ENCODE measurements at regions not wholly inside any gene's neighbourhood (a gene's known extent, or its start where the extent isn't known, plus 50 kb on each side); places are given as distances from the start of the nearest gene placed in this dataset.

DNA sequence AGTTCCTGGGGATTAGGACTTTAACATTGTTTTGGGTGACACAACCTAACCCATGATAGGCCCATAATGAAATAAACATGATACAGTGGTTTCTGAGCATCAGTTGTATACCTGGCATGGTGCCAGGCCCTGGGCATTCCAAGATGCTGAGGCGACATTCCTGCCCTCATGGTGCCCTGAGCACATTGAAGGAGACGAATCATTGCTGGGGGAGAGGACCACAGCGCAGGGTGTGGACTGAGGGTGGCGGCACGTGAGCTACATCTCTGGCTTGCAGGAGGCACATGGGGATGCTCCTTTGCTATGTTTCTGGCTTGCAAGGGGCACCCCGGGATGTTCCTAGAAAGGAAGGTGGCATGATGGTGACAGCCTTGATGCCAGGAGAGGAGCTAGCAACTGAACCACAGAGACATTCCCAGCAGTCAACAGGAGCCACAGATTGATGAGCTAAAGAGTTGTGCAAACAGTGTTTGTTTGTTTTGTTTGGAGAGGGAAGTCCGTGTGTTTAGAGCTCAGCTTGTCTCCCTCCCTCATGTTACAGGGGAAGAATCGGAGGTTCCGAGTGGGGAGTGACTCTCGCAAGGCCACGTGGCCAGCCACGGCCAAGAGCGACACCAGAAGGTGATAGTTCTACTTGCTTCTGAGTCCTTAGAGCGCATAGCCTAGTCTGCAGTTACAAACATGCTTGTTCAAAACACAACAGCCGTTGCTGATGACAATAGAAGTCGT is 106.4 kb downstream of the MIAT start:
- Histone ChIP-seq H2AFZ (ENCODE audit: control insufficient read depth, low read length) (no peak overlapping the region), H3K36me3 (ENCODE audit: control insufficient read depth in 2 of 2, extremely low read depth in 1 of 2, insufficient read depth in 2 of 2, low read length in 2 of 2) (no peaks in the 10 kb centered on the region), H4K20me1 (ENCODE audit: control insufficient read depth, extremely low read depth, insufficient read depth, low read length) (no peaks in the 10 kb centered on the region), H3K4me3 (ENCODE audit: control insufficient read depth in 2 of 3, extremely low read depth in 1 of 3, insufficient read depth in 2 of 3, low read depth in 1 of 3, low read length in 3 of 3) (no peak overlapping the region), H3K9me1 (ENCODE audit: control insufficient read depth, extremely low read depth, insufficient read depth, low read length) (no peaks in the 10 kb centered on the region), H3K79me2 (ENCODE audit: control insufficient read depth, insufficient read depth, low read length) (no peaks in the 10 kb centered on the region), H3K27me3 (ENCODE audit: control insufficient read depth, extremely low read depth, insufficient read depth, low read length) (no peaks in the 10 kb centered on the region), H3K27ac (ENCODE audit: control insufficient read depth, insufficient read depth, low read length) (no peak overlapping the region), H3K4me1 (ENCODE audit: control insufficient read depth, extremely low read depth, insufficient read depth, low read length) (peaks cover 6% of the 10 kb centered on the region), H3K9ac (ENCODE audit: control insufficient read depth, extremely low read depth, insufficient read depth, low read length) (no peak overlapping the region), H3K9me3 (ENCODE audit: control insufficient read depth, low read depth, low read length) (no peaks in the 10 kb centered on the region), H3K4me2 (ENCODE audit: control insufficient read depth, extremely low read depth, insufficient read depth, low read depth, low read length) (no peak overlapping the region)
- DNase-seq (ENCODE audit: low read depth, low spot score) (peak; percentile 17), FAIRE-seq (no peak)
- TF ChIP-seq, protein P1, sequence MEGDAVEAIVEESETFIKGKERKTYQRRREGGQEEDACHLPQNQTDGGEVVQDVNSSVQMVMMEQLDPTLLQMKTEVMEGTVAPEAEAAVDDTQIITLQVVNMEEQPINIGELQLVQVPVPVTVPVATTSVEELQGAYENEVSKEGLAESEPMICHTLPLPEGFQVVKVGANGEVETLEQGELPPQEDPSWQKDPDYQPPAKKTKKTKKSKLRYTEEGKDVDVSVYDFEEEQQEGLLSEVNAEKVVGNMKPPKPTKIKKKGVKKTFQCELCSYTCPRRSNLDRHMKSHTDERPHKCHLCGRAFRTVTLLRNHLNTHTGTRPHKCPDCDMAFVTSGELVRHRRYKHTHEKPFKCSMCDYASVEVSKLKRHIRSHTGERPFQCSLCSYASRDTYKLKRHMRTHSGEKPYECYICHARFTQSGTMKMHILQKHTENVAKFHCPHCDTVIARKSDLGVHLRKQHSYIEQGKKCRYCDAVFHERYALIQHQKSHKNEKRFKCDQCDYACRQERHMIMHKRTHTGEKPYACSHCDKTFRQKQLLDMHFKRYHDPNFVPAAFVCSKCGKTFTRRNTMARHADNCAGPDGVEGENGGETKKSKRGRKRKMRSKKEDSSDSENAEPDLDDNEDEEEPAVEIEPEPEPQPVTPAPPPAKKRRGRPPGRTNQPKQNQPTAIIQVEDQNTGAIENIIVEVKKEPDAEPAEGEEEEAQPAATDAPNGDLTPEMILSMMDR (optimal IDR thresholded peaks at IDR 0.05 in 1 of 3, IDR thresholded peaks at IDR 0.05 in 1 of 3, conservative IDR thresholded peaks at IDR 0.05 in 1 of 3; ENCODE audit: extremely low read depth in 1 of 3, insufficient read depth in 2 of 3, low read length in 3 of 3) = no peak
- no peak for TF ChIP-seq EZH2 (IDR thresholded peaks at IDR 0.05; ENCODE audit: low read length)
- dilution Hi-C loops (cut with MboI; ENCODE audit: extremely low pct_ligation_motif_present, low sequenced_read_pairs) = no loop called here

- H4K20me1 ChIP-seq (ENCODE audit: control insufficient read depth, extremely low read depth, insufficient read depth, low read length) = no peaks in the 10 kb centered on the region
- no peak for TF ChIP-seq EZH2 (IDR thresholded peaks at IDR 0.05; ENCODE audit: low read length)
- TF ChIP-seq, protein P1 (optimal IDR thresholded peaks at IDR 0.05 in 1 of 3, IDR thresholded peaks at IDR 0.05 in 1 of 3, conservative IDR thresholded peaks at IDR 0.05 in 1 of 3; ENCODE audit: extremely low read depth in 1 of 3, insufficient read depth in 2 of 3, low read length in 3 of 3) = no peak
- H3K27ac ChIP-seq (ENCODE audit: control insufficient read depth, insufficient read depth, low read length) = no peak overlapping the region
- H3K79me2 ChIP-seq (ENCODE audit: control insufficient read depth, insufficient read depth, low read length) = no peaks in the 10 kb centered on the region
- H3K9me1 ChIP-seq (ENCODE audit: control insufficient read depth, extremely low read depth, insufficient read depth, low read length) = no peaks in the 10 kb centered on the region
- no peaks in the 10 kb centered on the region for H3K9me3 ChIP-seq (ENCODE audit: control insufficient read depth, low read depth, low read length)
- no peaks in the 10 kb centered on the region for H3K27me3 ChIP-seq (ENCODE audit: control insufficient read depth, extremely low read depth, insufficient read depth, low read length)
- no peak overlapping the region for H3K4me2 ChIP-seq (ENCODE audit: control insufficient read depth, extremely low read depth, insufficient read depth, low read depth, low read length)
- H2AFZ ChIP-seq (ENCODE audit: control insufficient read depth, low read length) = no peak overlapping the region
- dilution Hi-C loops (cut with MboI; ENCODE audit: extremely low pct_ligation_motif_present, low sequenced_read_pairs) = no loop called here
- no peak overlapping the region for H3K4me3 ChIP-seq (ENCODE audit: control insufficient read depth in 2 of 3, extremely low read depth in 1 of 3, insufficient read depth in 2 of 3, low read depth in 1 of 3, low read length in 3 of 3)
- no peak for FAIRE-seq
- H3K4me1 ChIP-seq (ENCODE audit: control insufficient read depth, extremely low read depth, insufficient read depth, low read length) = peaks cover 6% of the 10 kb centered on the region
- H3K9ac ChIP-seq (ENCODE audit: control insufficient read depth, extremely low read depth, insufficient read depth, low read length) = no peak overlapping the region
- no peak for DNase-seq (ENCODE audit: low read depth, low spot score)
- H3K36me3 ChIP-seq (ENCODE audit: control insufficient read depth in 2 of 2, extremely low read depth in 1 of 2, insufficient read depth in 2 of 2, low read length in 2 of 2) = no peaks in the 10 kb centered on the region
Observed at GRCh38 chr22:26766510-26767350, 109.3 kb downstream of the MIAT start.

Data from keratinocyte (primary cell).